Body of pancreas (tissue), 4 donors: ENCODE measurements at regions not wholly inside any gene's neighbourhood (a gene's known extent, or its start where the extent isn't known, plus 50 kb on each side); places are given as distances from the start of the nearest gene placed in this dataset.

Experiments used
- ATAC-seq: fragments of 150-250 bp; one replicate; pipeline ENCODE4 v1.9.1; 2016
- DNase-seq, 4 donors: peaks; one replicate each; pipeline ENCODE4 v3.0.0-alpha.2; 2019
- H3K27ac ChIP-seq, 4 donors: fragments of 200-600 bp; sonication (generic); 1 replicate in 3 of 4; 2 replicates in 1 of 4; pipeline versions ENCODE4 v1.5.1 to v1.6.1; 2016 to 2019; ENCODE audit warnings: mild to moderate bottlenecking in 1 of 4, mixed read lengths in 1 of 4, moderate library complexity in 1 of 4
- H3K27me3 ChIP-seq, 2 donors: fragments of 200-600 bp; sonication (generic); one replicate each; pipeline ENCODE4 v1.6.0; 2016; ENCODE audit warnings: mild to moderate bottlenecking in 1 of 2
- H3K36me3 ChIP-seq, 2 donors: fragments of 200-600 bp; sonication (generic); replicated peaks in 1 of 2; 2 replicates each; pipeline ENCODE4 v1.5.1; 2016; ENCODE audit warnings: low read depth in 2 of 2; ENCODE audit not compliant: insufficient read depth in 1 of 2
- H3K4me1 ChIP-seq: fragments of 200-600 bp; sonication (generic); one replicate; pipeline ENCODE4 v1.6.0; 2016
- H3K4me3 ChIP-seq, 2 donors: fragments of 200-600 bp; sonication (generic); 1 replicate in 1 of 2; 2 replicates in 1 of 2; pipeline ENCODE4 v1.5.1; 2016 to 2019
- H3K9me3 ChIP-seq, 3 donors: fragments of 200-600 bp; sonication (generic); 1 replicate in 2 of 3; 2 replicates in 1 of 3; pipeline ENCODE4 v1.5.1; 2016
- POLR2A ChIP-seq, 3 donors: fragments of 450-650 bp; IDR thresholded peaks; one replicate each; pipeline ENCODE4 v1.6.1; 2016; ENCODE audit warnings: antibody characterized with exemption in 3 of 3, mild to moderate bottlenecking in 2 of 3
- WGBS, 2 donors: methylation state at CpG; one replicate each; pipeline ENCODE4 v1.1.5; 2017; 5-methylcytosine and 5-hydroxymethylcytosine counted together
- intact Hi-C: fragments of 100-400 bp; cut with DNase I; formaldehyde crosslinking; loops from one replicate; pipeline ENCODE4 v1.15.1; 2023
- TF ChIP-seq, protein P1 (sequence below), 7 experiments: fragments of 450-650 bp in 4 of 7; fragments of 200-600 bp in 3 of 7; sonication (generic) in 3 of 7; IDR thresholded peaks; one replicate each; pipeline ENCODE4 v1.5.1; 2016 to 2019; ENCODE audit warnings: antibody characterized with exemption in 7 of 7

DNA sequence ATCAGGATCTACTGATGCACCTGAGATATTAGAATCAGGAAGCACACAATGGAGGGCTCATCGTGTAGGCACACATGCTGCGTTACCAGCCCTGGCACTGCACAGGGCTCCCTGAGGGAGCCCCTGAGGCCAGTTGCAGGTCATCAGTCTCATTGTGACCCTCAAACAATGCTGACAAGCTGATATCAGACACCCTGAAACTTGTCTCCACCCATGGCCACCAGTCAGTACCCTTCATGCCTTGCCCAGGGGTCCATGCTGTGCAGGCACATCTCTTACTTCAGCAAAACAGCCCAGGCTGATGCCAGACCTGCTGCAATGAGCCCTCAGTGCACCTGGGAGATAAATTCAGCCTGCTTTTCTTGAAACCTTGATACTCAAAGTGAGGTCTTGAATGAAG lies 59.5 kb upstream of the SLC6A11 start:
- 41 to 43% methylated on average over 2 of the region's 2 CpGs for WGBS, 2 donors
- intact Hi-C loops = loop anchor here (5.0 kb wide), 1 partner anchor 306 kb away; no protein-coding TSS in a partner anchor
- no peak for DNase-seq

DNA sequence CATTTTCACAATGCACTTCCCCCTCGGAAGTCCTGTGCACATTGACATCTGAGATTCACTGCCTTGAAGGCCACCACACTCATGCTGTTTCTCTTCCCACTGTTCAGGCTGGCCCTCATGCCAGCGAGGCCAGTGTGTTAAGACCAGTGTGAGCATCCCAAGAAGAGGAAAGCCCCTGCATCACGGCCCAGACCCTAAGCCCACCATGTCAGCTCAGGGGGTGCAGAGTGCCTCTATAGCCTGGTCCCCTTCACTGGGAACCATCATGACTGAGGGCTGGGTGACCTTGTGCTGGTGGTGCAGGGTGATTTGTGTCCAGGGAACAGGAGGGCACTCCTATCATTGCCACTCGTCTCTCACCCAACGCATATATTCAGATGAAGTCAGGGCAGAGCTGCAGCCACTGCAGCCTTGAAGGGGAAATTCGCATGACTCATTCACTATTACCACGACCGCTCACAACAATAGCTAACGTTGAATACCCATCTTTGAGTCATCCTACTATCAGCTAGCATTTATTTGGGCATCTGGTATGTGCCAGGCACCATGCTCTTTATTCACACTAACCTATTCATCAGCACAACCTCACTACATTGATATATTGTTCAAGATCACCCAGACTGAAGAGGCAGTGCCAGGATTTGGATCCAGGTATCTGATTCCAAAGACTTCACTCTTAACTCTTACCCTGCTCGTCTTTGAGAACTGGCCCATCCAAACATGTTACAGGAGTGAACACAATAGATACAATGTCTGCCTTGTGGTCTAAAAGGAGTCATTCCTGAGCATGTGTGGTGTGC lies 58.8 kb upstream of the SLC6A11 start:
- WGBS, 2 donors = 37 to 40% methylated on average over 7 to 10 of the region's 10 CpGs
- Histone ChIP-seq H3K4me1 (no peaks in the 10 kb centered on the region), H3K9me3 (no peaks in the 10 kb centered on the region), H3K27me3 (no peaks in the 10 kb centered on the region), H3K36me3 (no peaks in the 10 kb centered on the region), H3K4me3 (no peak overlapping the region), H3K27ac (no peak overlapping the region)
- ATAC-seq (no peak), DNase-seq (no peak)
- TF ChIP-seq POLR2A (IDR thresholded peaks at IDR 0.05) = no peak
- TF ChIP-seq, protein P1, sequence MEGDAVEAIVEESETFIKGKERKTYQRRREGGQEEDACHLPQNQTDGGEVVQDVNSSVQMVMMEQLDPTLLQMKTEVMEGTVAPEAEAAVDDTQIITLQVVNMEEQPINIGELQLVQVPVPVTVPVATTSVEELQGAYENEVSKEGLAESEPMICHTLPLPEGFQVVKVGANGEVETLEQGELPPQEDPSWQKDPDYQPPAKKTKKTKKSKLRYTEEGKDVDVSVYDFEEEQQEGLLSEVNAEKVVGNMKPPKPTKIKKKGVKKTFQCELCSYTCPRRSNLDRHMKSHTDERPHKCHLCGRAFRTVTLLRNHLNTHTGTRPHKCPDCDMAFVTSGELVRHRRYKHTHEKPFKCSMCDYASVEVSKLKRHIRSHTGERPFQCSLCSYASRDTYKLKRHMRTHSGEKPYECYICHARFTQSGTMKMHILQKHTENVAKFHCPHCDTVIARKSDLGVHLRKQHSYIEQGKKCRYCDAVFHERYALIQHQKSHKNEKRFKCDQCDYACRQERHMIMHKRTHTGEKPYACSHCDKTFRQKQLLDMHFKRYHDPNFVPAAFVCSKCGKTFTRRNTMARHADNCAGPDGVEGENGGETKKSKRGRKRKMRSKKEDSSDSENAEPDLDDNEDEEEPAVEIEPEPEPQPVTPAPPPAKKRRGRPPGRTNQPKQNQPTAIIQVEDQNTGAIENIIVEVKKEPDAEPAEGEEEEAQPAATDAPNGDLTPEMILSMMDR (IDR thresholded peaks at IDR 0.05) = no peak
- intact Hi-C loops = loop anchor here (5.0 kb wide), 1 partner anchor 305 kb away; no protein-coding TSS in a partner anchor

More for the DNA sequence above, 59.5 kb upstream of the SLC6A11 start:
- ATAC-seq = no peak
- Histone ChIP-seq H3K27ac (no peak overlapping the region), H3K27me3 (no peaks in the 10 kb centered on the region), H3K36me3 (no peaks in the 10 kb centered on the region), H3K4me3 (no peak overlapping the region), H3K9me3 (no peaks in the 10 kb centered on the region), H3K4me1 (no peaks in the 10 kb centered on the region)
- TF ChIP-seq, protein P1 (IDR thresholded peaks at IDR 0.05) = no peak
- TF ChIP-seq POLR2A (IDR thresholded peaks at IDR 0.05) = no peak

DNA sequence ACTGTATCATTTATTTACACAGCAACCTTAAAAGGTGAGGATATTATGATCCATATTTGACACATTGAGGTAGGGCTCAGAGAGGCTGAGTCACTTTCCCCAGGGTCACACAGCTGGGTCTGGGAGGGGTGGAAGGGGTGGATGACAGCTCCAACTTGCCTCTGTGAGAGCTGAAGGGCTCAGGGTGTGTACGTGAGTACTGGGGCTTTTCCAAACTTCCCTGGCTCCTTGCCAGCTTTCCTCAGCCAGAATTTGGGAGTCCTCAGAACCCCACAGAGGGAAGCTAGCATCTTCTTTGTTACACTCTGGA lies 58.3 kb upstream of the SLC6A11 start:
- TF ChIP-seq, protein P1 (IDR thresholded peaks at IDR 0.05) = no peak
- no peak for TF ChIP-seq POLR2A (IDR thresholded peaks at IDR 0.05)
- ATAC-seq (no peak), DNase-seq (no peak)
- H3K36me3 ChIP-seq = no peaks in the 10 kb centered on the region
- H3K9me3 ChIP-seq = no peaks in the 10 kb centered on the region
- no peak overlapping the region for H3K4me3 ChIP-seq
- 14 to 17% methylated on average over 1 of the region's 1 CpG for WGBS, 2 donors
- intact Hi-C loops = loop anchor here (5.0 kb wide), 1 partner anchor 305 kb away; no protein-coding TSS in a partner anchor
- no peak overlapping the region for H3K27ac ChIP-seq
- no peaks in the 10 kb centered on the region for H3K27me3 ChIP-seq
- no peaks in the 10 kb centered on the region for H3K4me1 ChIP-seq

DNA sequence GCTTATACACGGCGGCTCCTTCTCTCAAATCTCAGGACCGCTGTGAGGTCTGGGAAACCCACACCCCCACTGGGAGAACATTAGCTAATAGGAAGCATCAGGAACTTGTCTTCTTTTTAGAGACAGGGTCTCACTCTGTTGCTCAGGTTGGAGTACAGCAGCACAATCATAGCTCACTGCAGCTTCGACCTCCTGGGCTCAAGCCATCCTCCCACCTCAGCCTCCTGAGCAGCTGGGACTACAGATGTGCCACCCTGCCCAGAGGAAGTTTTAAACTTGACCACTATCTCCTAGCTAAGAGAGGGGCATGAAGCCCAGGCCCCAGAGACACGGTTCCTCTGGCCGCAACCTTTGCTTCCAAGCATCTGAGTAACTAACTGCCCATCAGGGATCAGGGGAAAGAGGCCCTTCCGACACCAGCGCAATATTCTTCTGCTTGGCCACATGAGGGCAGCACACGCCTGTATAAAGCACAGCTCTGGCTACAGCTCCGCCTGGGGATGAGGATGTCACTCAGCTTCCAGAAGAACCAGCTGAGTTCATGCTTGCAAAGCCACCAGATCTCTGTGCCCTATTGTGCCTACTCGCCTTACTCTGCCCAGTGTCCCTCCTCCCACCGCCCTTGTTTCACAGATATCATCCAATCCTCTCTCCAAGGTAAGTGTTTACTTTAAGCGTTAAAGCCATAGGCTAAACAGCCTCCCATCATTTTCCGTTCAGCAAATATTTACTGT lies 57.6 kb upstream of the SLC6A11 start:
- Histone ChIP-seq H3K27me3 (no peaks in the 10 kb centered on the region), H3K36me3 (no peaks in the 10 kb centered on the region), H3K4me3 (no peak overlapping the region), H3K9me3 (no peaks in the 10 kb centered on the region), H3K27ac (no peak overlapping the region), H3K4me1 (no peaks in the 10 kb centered on the region)
- TF ChIP-seq, protein P1 (IDR thresholded peaks at IDR 0.05) = peak; percentile 50 to 81 (median 74)
- no peak for TF ChIP-seq POLR2A (IDR thresholded peaks at IDR 0.05)
- intact Hi-C loops = loop anchor here (5.0 kb wide), 1 partner anchor 304 kb away; no protein-coding TSS in a partner anchor
- 16 to 23% methylated on average over 12 to 13 of the region's 14 CpGs for WGBS, 2 donors
- ATAC-seq (peak; percentile 78), DNase-seq (peak; percentile 51 to 65 (median 57))
